ENCODE measurements at regions not wholly inside any gene's neighbourhood (a gene's known extent, or its start where the extent isn't known, plus 50 kb on each side); places are given as distances from the start of the nearest gene placed in this dataset.
"Not testable (repeated sequence)": the region's sequence is repeated elsewhere in the genome, so short reads cannot be mapped to it uniquely, and the experiment has no call there.

GRCh38 chr12:105499205-105499604, 168.7 kb downstream of the C12orf75 start:
- Histone ChIP-seq H3K36me3 (ENCODE audit: control insufficient read depth in 2 of 2, insufficient read depth in 2 of 2, low read length in 1 of 2) (no peaks in the 10 kb centered on the region), H2AFZ (ENCODE audit: control insufficient read depth, low read depth, low read length) (no peak overlapping the region), H3K4me3 (no peak overlapping the region), H3K9me3 (replicated peaks; ENCODE audit: control insufficient read depth, insufficient read depth, low read length) (no peaks in the 10 kb centered on the region), H3K4me1 (ENCODE audit: control insufficient read depth, insufficient read depth, low read length) (no peaks in the 10 kb centered on the region), H4K20me1 (ENCODE audit: control insufficient read depth, insufficient read depth) (no peaks in the 10 kb centered on the region), H3K79me2 (ENCODE audit: control insufficient read depth, insufficient read depth, low read length) (no peaks in the 10 kb centered on the region), H3K4me2 (ENCODE audit: control insufficient read depth, insufficient read depth) (no peak overlapping the region), H3K27ac (ENCODE audit: control insufficient read depth, insufficient read depth) (no peak overlapping the region), H3K27me3 (replicated peaks in 1 of 2; ENCODE audit: control insufficient read depth in 2 of 2, insufficient read depth in 2 of 2, low read length in 1 of 2) (no peaks in the 10 kb centered on the region), H3K9ac (ENCODE audit: control insufficient read depth, insufficient read depth, low read length) (no peak overlapping the region)
- BruUV-seq (replicated peaks) = no TSS peak
- DNase-seq (ENCODE audit: low read depth, low spot score) = no peak
- no peak for FAIRE-seq
- WGBS (ENCODE audit: insufficient coverage, insufficient replicate concordance, low lambda C conversion rate, missing lambda C conversion rate) = 3% methylated on average over 2 of the region's 2 CpGs
- POLR2A ChIA-PET = no interaction called here
- no peak for ATAC-seq
- CTCF ChIA-PET = no interaction called here
- RAD21 ChIA-PET (ENCODE audit: unreplicated experiment) = no interaction called here
- TF ChIP-seq PML (IDR thresholded peaks at IDR 0.05; ENCODE audit: low read length) (no peak), SRF (IDR thresholded peaks at IDR 0.05; ENCODE audit: low read depth in 2 of 2, low read length in 2 of 2) (no peak), EED (IDR thresholded peaks at IDR 0.05; ENCODE audit: low read depth) (no peak), ZNF592 (IDR thresholded peaks at IDR 0.05) (no peak), MYC (IDR thresholded peaks at IDR 0.05; ENCODE audit: insufficient read depth, insufficient read length, insufficient replicate concordance, low read length, severe bottlenecking) (no peak), MTA3 (IDR thresholded peaks at IDR 0.05; ENCODE audit: borderline replicate concordance, low read length) (no peak), NRF1 (conservative IDR thresholded peaks at IDR 0.05; ENCODE audit: low read depth, low read length) (no peak), SP1 (IDR thresholded peaks at IDR 0.05; ENCODE audit: low read depth, low read length) (no peak), TARDBP (IDR thresholded peaks at IDR 0.05; ENCODE audit: borderline replicate concordance) (no peak), RBBP5 (conservative IDR thresholded peaks at IDR 0.05) (no peak), HDGF (IDR thresholded peaks at IDR 0.05) (no peak), HCFC1 (IDR thresholded peaks at IDR 0.05; ENCODE audit: low read length) (no peak), ASH2L (IDR thresholded peaks at IDR 0.05; ENCODE audit: borderline replicate concordance, low read depth) (no peak), SUZ12 (IDR thresholded peaks at IDR 0.05; ENCODE audit: unreplicated experiment) (no peak), IKZF1 (conservative IDR thresholded peaks at IDR 0.05) (no peak), CBFB (IDR thresholded peaks at IDR 0.05; ENCODE audit: low read depth) (no peak), CBX5 (IDR thresholded peaks at IDR 0.05; ENCODE audit: low read depth) (no peak), KDM1A (IDR thresholded peaks at IDR 0.05; ENCODE audit: borderline replicate concordance) (no peak)
- SMC1A ChIA-PET (ENCODE audit: uncharacterized antibody, unreplicated experiment) = interaction anchor here (0.7 kb wide), 1 partner anchor 205 kb away, joined by 3 read pairs; no protein-coding TSS in a partner anchor
- intact Hi-C loops (cut with micrococcal nuclease; ENCODE audit: unreplicated experiment) = no loop called here
- in situ Hi-C loops (cut with MboI) = no loop called here

GRCh38 chr12:105500676-105501075, 170.2 kb downstream of the C12orf75 start:
- ATAC-seq; POLR2A ChIA-PET; H3K4me3 ChIP-seq; DNase-seq (ENCODE audit: low read depth, low spot score); BruUV-seq (replicated peaks); SMC1A ChIA-PET (ENCODE audit: uncharacterized antibody, unreplicated experiment); H3K9ac ChIP-seq (ENCODE audit: control insufficient read depth, insufficient read depth, low read length); intact Hi-C loops (cut with micrococcal nuclease; ENCODE audit: unreplicated experiment); in situ Hi-C loops (cut with MboI); H4K20me1 ChIP-seq (ENCODE audit: control insufficient read depth, insufficient read depth); H3K27ac ChIP-seq (ENCODE audit: control insufficient read depth, insufficient read depth); H3K27me3 ChIP-seq (replicated peaks in 1 of 2; ENCODE audit: control insufficient read depth in 2 of 2, insufficient read depth in 2 of 2, low read length in 1 of 2); H3K4me2 ChIP-seq (ENCODE audit: control insufficient read depth, insufficient read depth); H3K4me1 ChIP-seq (ENCODE audit: control insufficient read depth, insufficient read depth, low read length); CTCF ChIA-PET; H3K9me3 ChIP-seq (replicated peaks; ENCODE audit: control insufficient read depth, insufficient read depth, low read length); H2AFZ ChIP-seq (ENCODE audit: control insufficient read depth, low read depth, low read length); H3K79me2 ChIP-seq (ENCODE audit: control insufficient read depth, insufficient read depth, low read length); FAIRE-seq; H3K36me3 ChIP-seq (ENCODE audit: control insufficient read depth in 2 of 2, insufficient read depth in 2 of 2, low read length in 1 of 2); RAD21 ChIA-PET (ENCODE audit: unreplicated experiment): not testable (repeated sequence)
- 29% methylated on average over 12 of the region's 12 CpGs for WGBS (ENCODE audit: insufficient coverage, insufficient replicate concordance, low lambda C conversion rate, missing lambda C conversion rate)
